ENCODE measurements at regions not wholly inside any gene's neighbourhood (a gene's known extent, or its start where the extent isn't known, plus 50 kb on each side); places are given as distances from the start of the nearest gene placed in this dataset.

- DNase-seq (ENCODE audit: low read depth in 1 of 2, low spot score in 2 of 2), result no peak
- 55% methylated on average over 1 of the region's 1 CpG; no CpG with 5 or more reads in 1 of the 2 experiments for WGBS, 2 experiments (ENCODE audit: extremely low coverage in 1 of 2, insufficient coverage in 1 of 2, insufficient read length in 1 of 2, insufficient replicate concordance in 2 of 2, low coverage in 1 of 2, low lambda C conversion rate in 2 of 2, missing lambda C conversion rate in 1 of 2)
- Histone ChIP-seq H2AFZ (ENCODE audit: low read length) (no peak overlapping the region), H2BK5ac (ENCODE audit: low read depth, low read length) (no peak overlapping the region), H4K5ac (ENCODE audit: insufficient read length, low read depth, low read length) (no peak overlapping the region), H2BK12ac (ENCODE audit: low read depth, low read length) (no peak overlapping the region), H3K23ac (ENCODE audit: insufficient read length) (no peak overlapping the region), H3K23me2 (ENCODE audit: low read depth, low read length) (no peaks in the 10 kb centered on the region), H3K18ac (ENCODE audit: extremely low read depth, low read length) (no peak overlapping the region), H4K8ac (ENCODE audit: extremely low read depth, insufficient read depth, low read length) (no peak overlapping the region), H3K4me3 (ENCODE audit: extremely low read depth in 1 of 4, insufficient read depth in 2 of 4, low read depth in 3 of 4, low read length in 4 of 4) (no peak overlapping the region), H3K9ac (replicated peaks in 1 of 4; ENCODE audit: extremely low read depth in 1 of 4, low read depth in 3 of 4, low read length in 3 of 4) (no peak overlapping the region), H3K4me2 (ENCODE audit: insufficient read depth in 1 of 2, low read depth in 2 of 2, low read length in 2 of 2) (no peak overlapping the region), H3K36me3 (ENCODE audit: control insufficient read depth in 2 of 4, insufficient read depth in 4 of 4, low read length in 3 of 4) (no peaks in the 10 kb centered on the region), H2BK15ac (ENCODE audit: low read length) (no peak overlapping the region), H2AK5ac (ENCODE audit: low read depth, low read length) (no peak overlapping the region), H2BK20ac (ENCODE audit: low read length) (no peak overlapping the region), H3K79me2 (ENCODE audit: control insufficient read depth in 1 of 2, insufficient read depth in 2 of 2, low read length in 2 of 2) (no peaks in the 10 kb centered on the region), H3K27ac (ENCODE audit: low read depth, low read length) (no peak overlapping the region), H3K9me3 (ENCODE audit: insufficient read depth in 2 of 2, low read depth in 1 of 2, low read length in 1 of 2) (no peaks in the 10 kb centered on the region), H3K27me3 (replicated peaks in 1 of 4; ENCODE audit: control insufficient read depth in 3 of 4, extremely low read depth in 1 of 4, insufficient read depth in 3 of 4, low read length in 3 of 4) (no peaks in the 10 kb centered on the region), H3K79me1 (ENCODE audit: low read depth, low read length) (no peaks in the 10 kb centered on the region), H2BK120ac (replicated peaks; ENCODE audit: low read depth, low read length) (no peak overlapping the region), H4K91ac (replicated peaks; ENCODE audit: insufficient read length, low read length) (no peak overlapping the region), H3K14ac (ENCODE audit: insufficient read length) (no peak overlapping the region), H3K4me1 (replicated peaks in 1 of 4; ENCODE audit: control insufficient read depth in 3 of 4, insufficient read depth in 4 of 4, low read length in 3 of 4) (no peaks in the 10 kb centered on the region), H4K20me1 (replicated peaks in 1 of 2; ENCODE audit: control insufficient read depth in 1 of 2, insufficient read depth in 2 of 2, low read length in 2 of 2) (no peaks in the 10 kb centered on the region), H3K56ac (replicated peaks; ENCODE audit: insufficient read length, low read depth, low read length) (no peak overlapping the region), H3K4ac (replicated peaks; ENCODE audit: insufficient read length, low read depth, low read length) (no peak overlapping the region)
- ChIA-PET POLR2A (ENCODE audit: partially characterized antibody) (no interaction called here), CTCF (ENCODE audit: partially characterized antibody) (no interaction called here)
- no peak for FAIRE-seq
- TF ChIP-seq HDAC2 (IDR thresholded peaks at IDR 0.05; ENCODE audit: borderline replicate concordance in 1 of 2, low read depth in 2 of 2, low read length in 2 of 2) (no peak), ATF2 (IDR thresholded peaks at IDR 0.05; ENCODE audit: low read length) (no peak), MAFK (IDR thresholded peaks at IDR 0.05; ENCODE audit: low read depth, low read length) (no peak), JUN (IDR thresholded peaks at IDR 0.05; ENCODE audit: low read depth, low read length) (no peak), TCF12 (IDR thresholded peaks at IDR 0.05; ENCODE audit: low read depth, low read length) (no peak), EP300 (IDR thresholded peaks at IDR 0.05; ENCODE audit: borderline replicate concordance in 1 of 2, low read depth in 2 of 2, low read length in 2 of 2) (no peak), KDM4A (IDR thresholded peaks at IDR 0.05; ENCODE audit: low read depth, low read length, severe bottlenecking) (no peak), RAD21 (IDR thresholded peaks at IDR 0.05 in 1 of 2, conservative IDR thresholded peaks at IDR 0.05 in 1 of 2; ENCODE audit: low read depth in 2 of 2, low read length in 2 of 2) (no peak)
- TF ChIP-seq, protein P1, sequence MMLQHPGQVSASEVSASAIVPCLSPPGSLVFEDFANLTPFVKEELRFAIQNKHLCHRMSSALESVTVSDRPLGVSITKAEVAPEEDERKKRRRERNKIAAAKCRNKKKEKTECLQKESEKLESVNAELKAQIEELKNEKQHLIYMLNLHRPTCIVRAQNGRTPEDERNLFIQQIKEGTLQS (IDR thresholded peaks at IDR 0.05; ENCODE audit: insufficient read depth, low read depth, low read length), result no peak
Measured at GRCh38 chr17:70750983-70751382, 581.7 kb downstream of the KCNJ2 start.
